ENCODE measurements at regions not wholly inside any gene's neighbourhood (a gene's known extent, or its start where the extent isn't known, plus 50 kb on each side); places are given as distances from the start of the nearest gene placed in this dataset. TPM values are rescaled to one million over a fixed set of nuclear protein-coding genes. Genes with fewer than 3 reads are reported as not detected.

GRCh38 chr12:107635139-107635538 lies 50.5 kb upstream of the PWP1 start:
- Histone ChIP-seq H3K9me3 (ENCODE audit: low read length) (no peaks in the 10 kb centered on the region), H3K79me2 (ENCODE audit: insufficient read depth, low read depth, low read length) (no peaks in the 10 kb centered on the region), H3K4me1 (ENCODE audit: insufficient read depth, low read length, poor library complexity, severe bottlenecking) (no peaks in the 10 kb centered on the region), H3K4me2 (ENCODE audit: low read length) (no peak overlapping the region), H2AFZ (ENCODE audit: low read length) (no peak overlapping the region), H4K20me1 (ENCODE audit: insufficient read depth, low read length) (no peaks in the 10 kb centered on the region), H3K9me2 (ENCODE audit: insufficient read depth, low read length) (no peaks in the 10 kb centered on the region), H3K4me3 (ENCODE audit: low read depth, low read length, poor library complexity, severe bottlenecking) (no peak overlapping the region), H3K36me3 (ENCODE audit: insufficient read depth, low read length) (no peaks in the 10 kb centered on the region), H3K27ac (ENCODE audit: low read depth, low read length, poor library complexity, severe bottlenecking) (no peak overlapping the region)
- DNase-seq (ENCODE audit: low spot score), result no peak
- TF ChIP-seq EZH2phosphoT487 (IDR thresholded peaks at IDR 0.05; ENCODE audit: borderline replicate concordance, low read depth, low read length), result no peak
- TF ChIP-seq, protein P1, sequence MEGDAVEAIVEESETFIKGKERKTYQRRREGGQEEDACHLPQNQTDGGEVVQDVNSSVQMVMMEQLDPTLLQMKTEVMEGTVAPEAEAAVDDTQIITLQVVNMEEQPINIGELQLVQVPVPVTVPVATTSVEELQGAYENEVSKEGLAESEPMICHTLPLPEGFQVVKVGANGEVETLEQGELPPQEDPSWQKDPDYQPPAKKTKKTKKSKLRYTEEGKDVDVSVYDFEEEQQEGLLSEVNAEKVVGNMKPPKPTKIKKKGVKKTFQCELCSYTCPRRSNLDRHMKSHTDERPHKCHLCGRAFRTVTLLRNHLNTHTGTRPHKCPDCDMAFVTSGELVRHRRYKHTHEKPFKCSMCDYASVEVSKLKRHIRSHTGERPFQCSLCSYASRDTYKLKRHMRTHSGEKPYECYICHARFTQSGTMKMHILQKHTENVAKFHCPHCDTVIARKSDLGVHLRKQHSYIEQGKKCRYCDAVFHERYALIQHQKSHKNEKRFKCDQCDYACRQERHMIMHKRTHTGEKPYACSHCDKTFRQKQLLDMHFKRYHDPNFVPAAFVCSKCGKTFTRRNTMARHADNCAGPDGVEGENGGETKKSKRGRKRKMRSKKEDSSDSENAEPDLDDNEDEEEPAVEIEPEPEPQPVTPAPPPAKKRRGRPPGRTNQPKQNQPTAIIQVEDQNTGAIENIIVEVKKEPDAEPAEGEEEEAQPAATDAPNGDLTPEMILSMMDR (conservative IDR thresholded peaks at IDR 0.05; ENCODE audit: low read length), result no peak
- CTCF ChIA-PET (ENCODE audit: unreplicated experiment), result no interaction called here
- intact Hi-C loops (cut with micrococcal nuclease; ENCODE audit: unreplicated experiment), result no loop called here
- BruUV-seq (replicated peaks), result no TSS peak
- POLR2A ChIA-PET, result no interaction called here

Small RNAs in the stretch of these regions (small RNA-seq; reads per million reads assigned to genes)
- gene RF00284 (0.42 reads per million), gene RNA5SP371 (not detected)
